Hepatocyte (in vitro differentiated cells): ENCODE measurements at regions not wholly inside any gene's neighbourhood (a gene's known extent, or its start where the extent isn't known, plus 50 kb on each side); places are given as distances from the start of the nearest gene placed in this dataset.

Experiments used
- DNase-seq: peaks from one replicate; pipeline ENCODE4 v3.0.0-alpha.2; 2016; ENCODE audit warnings: low spot score
- H2AFZ ChIP-seq: fragments of 200-600 bp; sonication (generic); 2 replicates; pipeline ENCODE4 v1.6.0; 2016; ENCODE audit warnings: antibody characterized with exemption, mild to moderate bottlenecking
- H3K27ac ChIP-seq: fragments of 200-600 bp; sonication (generic); 2 replicates; pipeline ENCODE4 v1.5.1; 2016; ENCODE audit warnings: mild to moderate bottlenecking
- H3K27me3 ChIP-seq: fragments of 200-600 bp; sonication (generic); 2 replicates; pipeline ENCODE4 v1.6.1; 2016
- H3K36me3 ChIP-seq: fragments of 200-600 bp; sonication (generic); replicated peaks from 2 replicates; pipeline ENCODE4 v1.5.1; 2016; ENCODE audit warnings: low read depth; ENCODE audit not compliant: insufficient read depth
- H3K4me1 ChIP-seq: fragments of 200-600 bp; sonication (generic); 2 replicates; pipeline ENCODE4 v1.5.1; 2016; ENCODE audit warnings: mild to moderate bottlenecking, moderate library complexity; ENCODE audit not compliant: insufficient read depth
- H3K4me2 ChIP-seq: fragments of 200-600 bp; sonication (generic); 2 replicates; pipeline ENCODE4 v1.6.0; 2016
- H3K4me3 ChIP-seq: fragments of 200-600 bp; sonication (generic); 2 replicates; pipeline ENCODE4 v1.5.1; 2016; ENCODE audit warnings: mild to moderate bottlenecking
- H3K79me2 ChIP-seq: fragments of 200-600 bp; sonication (generic); 2 replicates; pipeline ENCODE4 v1.6.0; 2017; ENCODE audit warnings: mild to moderate bottlenecking
- H3K9me2 ChIP-seq: fragments of 200-600 bp; sonication (generic); replicated peaks from 2 replicates; pipeline ENCODE4 v1.6.0; 2017; ENCODE audit warnings: mild to moderate bottlenecking; ENCODE audit not compliant: insufficient read depth
- H3K9me3 ChIP-seq: fragments of 200-600 bp; sonication (generic); 2 replicates; pipeline ENCODE4 v1.5.1; 2016; ENCODE audit warnings: low read depth, mild to moderate bottlenecking
- H4K20me1 ChIP-seq: fragments of 200-600 bp; sonication (generic); 2 replicates; pipeline ENCODE4 v1.6.0; 2016; ENCODE audit warnings: mild to moderate bottlenecking; ENCODE audit not compliant: insufficient read depth, poor library complexity, severe bottlenecking
- CTCF ChIP-seq: fragments of 200-600 bp; sonication (generic); IDR thresholded peaks from 2 replicates; pipeline ENCODE4 v1.5.1; 2016; ENCODE audit warnings: antibody characterized with exemption, mild to moderate bottlenecking; ENCODE audit not compliant: poor library complexity
- EZH2 ChIP-seq: fragments of 200-600 bp; sonication (generic); IDR thresholded peaks from 2 replicates; pipeline ENCODE4 v1.6.1; 2016; ENCODE audit warnings: antibody characterized with exemption, mild to moderate bottlenecking, borderline replicate concordance
- EZH2phosphoT487 ChIP-seq: fragments of 200-600 bp; sonication (generic); IDR thresholded peaks from one replicate; pipeline ENCODE4 v1.6.1; 2018; ENCODE audit warnings: antibody characterized with exemption, mild to moderate bottlenecking, low read depth, moderate library complexity; ENCODE audit not compliant: unreplicated experiment, severe bottlenecking
- WGBS: methylation state at CpG from one replicate; pipeline ENCODE4 v1.1.6; 2016; ENCODE audit warnings: low lambda C conversion rate; ENCODE audit errors: missing lambda C conversion rate; 5-methylcytosine and 5-hydroxymethylcytosine counted together

- TF ChIP-seq EZH2phosphoT487 = no peak
- no peak for TF ChIP-seq CTCF
- TF ChIP-seq EZH2 = no peak
- H3K9me3 ChIP-seq = no peaks in the 10 kb centered on the region
- H3K79me2 ChIP-seq = no peaks in the 10 kb centered on the region
- H3K9me2 ChIP-seq = no peaks in the 10 kb centered on the region
- WGBS = 69% methylated on average over 5 of the region's 5 CpGs
- no peak overlapping the region for H2AFZ ChIP-seq
- H3K27me3 ChIP-seq = no peaks in the 10 kb centered on the region
- H3K4me1 ChIP-seq = no peaks in the 10 kb centered on the region
- H3K4me2 ChIP-seq = no peak overlapping the region
- H3K27ac ChIP-seq = no peak overlapping the region
- no peak for DNase-seq
- no peaks in the 10 kb centered on the region for H4K20me1 ChIP-seq
- H3K4me3 ChIP-seq = no peak overlapping the region
- no peaks in the 10 kb centered on the region for H3K36me3 ChIP-seq
Measured at GRCh38 chr6:9982215-9982614, 432.7 kb downstream of the TFAP2A start.

GRCh38 chr6:9979996-9980395 lies 434.9 kb downstream of the TFAP2A start:
- Histone ChIP-seq H4K20me1 (no peaks in the 10 kb centered on the region), H3K9me3 (no peaks in the 10 kb centered on the region), H3K4me2 (no peak overlapping the region), H3K27me3 (no peaks in the 10 kb centered on the region), H3K79me2 (no peaks in the 10 kb centered on the region), H3K27ac (no peak overlapping the region), H3K4me3 (no peak overlapping the region), H3K4me1 (no peaks in the 10 kb centered on the region), H3K9me2 (no peaks in the 10 kb centered on the region), H3K36me3 (no peaks in the 10 kb centered on the region), H2AFZ (no peak overlapping the region)
- DNase-seq = no peak
- no peak for TF ChIP-seq EZH2phosphoT487
- no peak for TF ChIP-seq EZH2
- TF ChIP-seq CTCF = no peak
- WGBS = 82% methylated on average over 5 of the region's 5 CpGs

- Histone ChIP-seq H3K4me2 (no peak overlapping the region), H3K27ac (no peak overlapping the region), H3K4me1 (no peaks in the 10 kb centered on the region), H3K27me3 (no peaks in the 10 kb centered on the region), H2AFZ (no peak overlapping the region), H4K20me1 (no peaks in the 10 kb centered on the region), H3K79me2 (no peaks in the 10 kb centered on the region), H3K9me3 (no peaks in the 10 kb centered on the region), H3K9me2 (no peaks in the 10 kb centered on the region), H3K36me3 (no peaks in the 10 kb centered on the region), H3K4me3 (no peak overlapping the region)
- no peak for TF ChIP-seq EZH2phosphoT487
- no peak for TF ChIP-seq EZH2
- no peak for TF ChIP-seq CTCF
- no peak for DNase-seq
- 90% methylated on average over 6 of the region's 6 CpGs for WGBS
Measured at GRCh38 chr6:9978480-9978879, 436.4 kb downstream of the TFAP2A start.

- Histone ChIP-seq H3K4me2 (no peak overlapping the region), H4K20me1 (no peaks in the 10 kb centered on the region), H3K9me2 (no peaks in the 10 kb centered on the region), H3K79me2 (no peaks in the 10 kb centered on the region), H2AFZ (peak overlapping the region; percentile 21), H3K9me3 (no peaks in the 10 kb centered on the region), H3K36me3 (no peaks in the 10 kb centered on the region), H3K27me3 (no peaks in the 10 kb centered on the region), H3K4me1 (no peaks in the 10 kb centered on the region), H3K27ac (no peak overlapping the region), H3K4me3 (no peak overlapping the region)
- WGBS = 23% methylated on average over 2 of the region's 2 CpGs
- no peak for DNase-seq
- TF ChIP-seq EZH2phosphoT487 (no peak), CTCF (no peak), EZH2 (no peak)
Measured at GRCh38 chr6:9977411-9977810, 437.5 kb downstream of the TFAP2A start.
